T-helper 2 cell treated with Interferon-gamma antibody and Interleukin-4, amounts not matched to agents 100 ng/mL and 5 ng/mL, for 36 hours (primary cell): ENCODE measurements at regions not wholly inside any gene's neighbourhood (a gene's known extent, or its start where the extent isn't known, plus 50 kb on each side); places are given as distances from the start of the nearest gene placed in this dataset.

Experiments
- intact Hi-C: fragments of 100-400 bp; cut with micrococcal nuclease; formaldehyde crosslinking; loops from one replicate; pipeline ENCODE4 v1.15.1; 2023

DNA sequence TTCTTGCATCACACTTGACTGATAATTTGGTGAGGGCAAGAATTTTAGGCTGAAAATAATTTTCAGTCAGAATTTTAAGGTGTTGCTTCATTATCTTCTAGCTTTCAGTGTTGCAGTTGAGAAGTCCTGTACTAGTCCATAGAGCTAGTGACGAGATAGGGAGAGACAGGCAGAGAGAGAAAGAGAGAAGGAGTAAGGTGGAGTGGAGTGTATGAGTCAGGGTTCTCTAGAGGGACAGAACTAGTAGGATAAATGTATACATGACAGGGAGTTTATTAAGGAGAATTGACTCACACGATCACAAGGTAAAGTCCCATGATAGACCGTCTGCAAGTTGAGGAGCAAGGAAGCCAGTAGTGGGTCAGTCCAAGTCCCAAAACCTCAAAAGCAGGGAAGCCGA lies 127.2 kb downstream of the UTP18 start:
- intact Hi-C loops, result no loop called here

DNA sequence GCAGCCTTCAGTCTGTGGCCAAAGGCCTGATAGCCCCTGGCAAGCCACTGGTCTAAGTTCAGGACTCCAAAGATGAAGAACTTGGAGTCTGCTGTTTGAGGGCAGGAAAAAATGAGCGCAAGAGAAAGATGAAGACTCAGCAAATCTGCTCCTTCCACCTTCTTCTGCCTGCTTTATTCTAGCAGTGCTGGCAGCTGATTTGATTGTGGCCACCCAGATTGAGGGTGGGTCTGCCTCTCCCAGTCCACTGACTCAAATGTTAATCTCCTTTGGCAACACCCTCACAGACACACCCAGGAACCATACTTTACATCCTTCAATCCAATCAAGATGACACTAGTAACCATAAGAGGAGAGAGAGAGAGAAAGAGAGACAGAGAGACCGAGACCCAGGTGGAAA lies 127.6 kb downstream of the UTP18 start:
- intact Hi-C loops, result no loop called here

DNA sequence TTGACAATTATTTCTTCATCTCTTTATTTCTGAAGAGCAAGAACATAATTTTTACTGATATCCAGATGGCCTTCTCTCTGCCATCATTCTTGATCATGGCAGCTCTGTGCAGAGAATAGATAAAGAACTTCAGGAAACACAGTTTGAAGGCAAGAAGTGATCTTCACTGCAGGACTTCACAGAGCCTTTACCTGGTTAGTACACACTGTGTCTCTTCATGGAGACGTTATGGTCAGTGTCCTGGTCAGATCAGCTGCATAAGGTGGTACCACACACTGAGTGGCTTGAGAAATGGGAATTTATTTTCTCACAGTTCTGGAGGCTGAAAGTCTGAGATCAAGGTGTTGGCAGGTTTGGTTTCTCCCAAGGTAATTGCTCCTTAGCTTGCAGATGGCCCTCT lies 129.5 kb downstream of the UTP18 start:
- intact Hi-C loops, result no loop called here

DNA sequence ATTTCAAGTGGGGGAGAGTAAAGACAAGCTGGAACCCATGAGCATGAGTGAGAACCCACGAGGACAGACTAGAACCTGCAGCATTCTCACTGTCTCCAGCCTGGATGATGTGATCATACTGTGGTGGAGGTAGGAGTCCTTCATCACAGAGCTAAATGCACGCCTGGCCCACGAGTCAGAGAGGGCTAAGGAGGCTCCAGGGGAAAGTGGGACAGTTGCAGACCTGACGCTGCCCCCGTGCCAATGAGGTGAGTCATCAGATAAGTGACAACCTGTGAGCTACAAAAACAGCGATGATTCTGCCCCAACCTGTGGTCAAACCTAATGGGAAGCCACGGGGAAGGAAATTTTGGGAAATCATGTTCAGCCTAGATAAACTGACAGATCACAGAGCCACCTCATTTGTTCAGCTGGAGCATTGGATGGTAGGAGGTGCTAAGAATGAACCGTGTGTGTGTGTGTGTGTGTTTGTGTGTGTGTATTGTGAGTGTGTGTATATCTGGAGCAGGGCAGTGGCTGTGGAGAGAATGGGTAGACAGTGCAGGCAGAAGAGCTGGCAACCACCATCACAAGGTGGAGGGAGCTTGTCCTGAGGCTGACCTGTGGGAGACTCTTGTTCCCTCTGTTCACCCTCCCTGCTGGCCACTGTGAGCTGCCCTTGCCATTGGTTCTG lies 131.8 kb downstream of the UTP18 start:
- intact Hi-C loops, result no loop called here

DNA sequence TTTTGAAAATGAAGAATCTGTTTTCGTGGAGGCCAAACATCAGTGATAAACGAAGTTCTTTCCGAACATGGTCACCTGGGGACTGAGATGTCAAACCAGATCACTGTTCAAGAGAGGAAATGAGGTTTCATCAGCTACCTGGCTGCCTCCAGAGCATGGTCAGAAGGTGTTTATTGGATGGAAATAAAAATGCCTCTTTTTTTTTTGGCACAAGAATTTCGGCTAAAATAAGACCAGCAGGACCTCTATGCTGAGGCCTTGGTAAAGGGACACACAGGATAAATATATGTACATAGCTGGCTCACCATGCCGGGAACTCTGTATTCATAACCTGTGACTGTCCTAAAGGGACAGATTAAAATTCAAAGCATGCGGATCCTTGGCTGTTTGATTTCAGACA lies 135.3 kb downstream of the UTP18 start:
- intact Hi-C loops, result no loop called here

DNA sequence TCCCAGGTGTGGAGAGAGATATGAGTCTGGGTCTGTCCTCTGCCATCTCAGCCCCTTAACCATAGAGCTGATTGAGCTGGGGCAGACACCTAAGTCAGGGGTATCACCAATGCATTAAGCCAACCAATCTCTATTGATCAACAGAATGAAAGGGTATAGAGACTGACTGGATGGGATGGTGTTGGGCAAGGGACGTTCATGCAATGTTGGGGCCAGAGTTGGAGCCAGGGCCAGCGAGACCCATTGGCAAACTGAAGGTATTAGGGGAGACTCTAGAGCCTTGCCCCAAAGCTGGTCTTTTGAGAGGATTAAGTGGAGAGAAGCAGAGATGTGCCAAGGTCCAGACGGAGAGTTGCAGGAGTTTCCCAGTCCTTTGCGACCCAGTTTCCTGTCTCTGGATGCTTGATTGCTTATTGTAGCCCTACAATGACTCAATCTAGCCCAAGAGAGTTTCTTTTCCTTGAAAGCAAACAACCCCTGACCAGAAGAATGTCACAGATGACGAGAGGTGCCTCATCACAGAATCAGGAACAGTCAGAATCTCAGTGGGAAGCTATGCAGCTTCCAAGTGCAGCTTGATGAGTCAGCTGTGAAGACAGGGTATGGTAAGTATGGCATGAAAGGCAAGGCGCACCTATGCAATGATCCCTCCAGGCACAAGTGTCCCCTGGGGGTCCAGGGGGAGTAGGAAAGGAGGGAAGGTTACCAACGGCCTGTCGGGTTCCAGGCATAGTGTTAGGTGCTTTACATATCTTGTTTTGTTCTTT lies 137.2 kb downstream of the UTP18 start:
- intact Hi-C loops, result loop anchor here (2.0 kb wide), 1 partner anchor 31 kb away; no protein-coding TSS in a partner anchor

DNA sequence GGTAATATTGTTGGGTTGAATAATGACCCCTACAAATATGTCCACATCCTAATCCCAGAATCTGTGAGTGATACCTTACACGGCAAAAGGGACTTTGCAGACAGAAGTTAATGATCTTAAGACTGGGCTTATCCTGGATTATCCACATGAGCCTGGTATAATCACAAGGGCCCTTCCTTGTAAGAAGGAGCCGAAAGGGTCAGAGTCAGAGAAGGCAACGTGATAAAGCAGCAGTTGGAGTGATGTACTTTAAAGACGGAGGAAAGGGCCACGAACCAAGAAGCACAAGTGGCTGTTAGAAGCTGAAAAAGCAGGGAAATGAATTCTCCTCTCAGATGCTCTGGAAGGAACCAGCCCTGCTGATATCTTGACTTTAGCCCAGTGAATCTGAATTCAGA lies 137.8 kb downstream of the UTP18 start:
- intact Hi-C loops, result loop anchor here (2.0 kb wide), 1 partner anchor 31 kb away; no protein-coding TSS in a partner anchor

DNA sequence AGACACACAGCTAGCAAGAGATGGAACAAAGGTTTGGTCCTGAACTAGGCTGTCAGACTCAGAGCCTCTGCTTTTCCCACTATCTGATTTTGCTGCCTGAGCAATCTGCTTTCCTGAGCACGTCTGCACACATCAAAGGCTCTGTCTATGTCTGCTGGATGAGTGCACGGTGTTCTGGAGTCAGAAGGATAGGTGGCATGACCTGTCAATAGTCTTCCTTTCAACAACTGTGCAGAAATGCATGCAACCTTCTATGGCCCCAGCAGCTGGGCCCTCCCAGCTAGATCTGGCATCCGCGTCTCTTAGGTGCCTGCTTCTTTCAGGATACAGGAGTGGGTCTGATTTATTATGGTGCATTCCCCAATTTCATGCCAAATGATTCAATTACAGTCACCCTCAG lies 138.3 kb downstream of the UTP18 start:
- intact Hi-C loops, result loop anchor here (2.0 kb wide), 1 partner anchor 30 kb away; no protein-coding TSS in a partner anchor

DNA sequence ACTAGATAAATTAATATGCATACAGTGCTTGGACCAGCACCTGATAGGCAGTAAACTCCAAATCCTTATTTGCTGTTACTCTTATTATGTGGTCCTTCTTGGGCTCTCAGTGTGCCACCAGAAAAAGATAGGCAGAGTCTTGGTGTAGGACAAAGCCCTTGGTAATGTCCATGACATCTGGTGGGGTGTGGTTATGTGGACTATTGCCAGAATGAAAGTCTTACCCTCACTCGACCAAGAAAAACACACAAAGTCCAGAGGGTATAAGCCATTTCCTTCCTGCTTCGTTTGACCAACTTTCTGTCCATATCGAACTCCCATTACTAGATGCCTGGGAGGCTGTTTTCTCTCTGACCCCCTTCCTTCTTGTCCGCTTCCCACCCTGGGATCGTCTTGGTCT lies 140.9 kb downstream of the UTP18 start:
- intact Hi-C loops, result no loop called here

DNA sequence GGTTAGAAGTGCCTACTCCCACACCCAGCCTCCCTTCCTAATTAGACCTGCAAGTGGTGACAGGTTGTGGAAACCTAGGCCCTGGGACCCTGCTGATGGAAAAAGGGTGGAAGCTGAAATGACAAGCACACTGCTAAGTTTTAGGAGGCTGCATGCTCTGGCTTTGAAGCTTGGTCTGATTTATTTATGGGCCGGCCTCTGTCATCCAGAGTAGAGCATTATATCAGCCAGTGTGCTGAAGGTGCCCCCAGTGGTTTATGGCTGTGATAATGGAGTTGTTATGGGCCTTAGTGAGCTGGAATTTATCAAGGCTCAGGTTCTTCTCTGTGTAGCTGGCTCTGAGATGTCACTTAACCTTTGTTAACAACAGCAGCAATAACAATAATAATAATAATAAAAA lies 142.6 kb downstream of the UTP18 start:
- intact Hi-C loops, result no loop called here

DNA sequence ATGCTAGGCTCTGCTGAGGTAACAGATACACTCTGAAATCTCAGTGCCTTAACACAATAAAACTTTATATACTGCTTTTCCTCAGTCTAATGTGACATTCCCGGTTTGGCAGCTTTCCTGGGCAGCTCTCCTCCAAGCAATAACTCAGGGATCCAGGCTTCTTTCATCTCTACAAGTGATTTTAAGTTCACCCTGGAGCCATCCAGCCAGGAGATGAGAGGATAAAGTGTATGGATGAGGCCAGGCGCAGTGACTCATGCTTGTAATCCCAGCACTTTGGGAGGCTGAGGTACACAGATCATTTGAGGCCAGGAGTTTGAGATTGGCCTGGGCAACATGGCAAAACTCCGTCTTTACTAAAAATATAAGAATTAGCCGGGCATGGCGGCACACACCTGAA lies 147.2 kb downstream of the UTP18 start:
- intact Hi-C loops, result no loop called here

DNA sequence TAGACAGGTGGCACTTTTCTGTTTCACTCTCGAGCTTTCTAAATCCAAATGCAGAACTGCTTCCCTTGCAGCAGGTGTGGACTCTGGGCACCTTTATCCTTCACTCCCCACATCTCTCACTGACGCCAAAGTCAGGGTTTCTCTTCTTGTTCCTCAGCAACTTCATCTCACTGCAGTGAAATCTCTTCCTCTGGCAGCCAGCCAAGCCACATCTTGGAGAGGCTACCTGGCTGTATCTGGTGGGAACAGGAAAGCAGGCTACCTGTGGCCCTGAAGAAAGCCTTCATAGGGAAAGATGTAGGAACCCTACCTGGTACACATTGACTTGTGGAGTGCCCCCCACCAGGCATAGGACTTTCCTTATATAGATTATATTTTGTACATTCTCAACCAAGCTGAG lies 159.1 kb downstream of the UTP18 start:
- intact Hi-C loops, result no loop called here

DNA sequence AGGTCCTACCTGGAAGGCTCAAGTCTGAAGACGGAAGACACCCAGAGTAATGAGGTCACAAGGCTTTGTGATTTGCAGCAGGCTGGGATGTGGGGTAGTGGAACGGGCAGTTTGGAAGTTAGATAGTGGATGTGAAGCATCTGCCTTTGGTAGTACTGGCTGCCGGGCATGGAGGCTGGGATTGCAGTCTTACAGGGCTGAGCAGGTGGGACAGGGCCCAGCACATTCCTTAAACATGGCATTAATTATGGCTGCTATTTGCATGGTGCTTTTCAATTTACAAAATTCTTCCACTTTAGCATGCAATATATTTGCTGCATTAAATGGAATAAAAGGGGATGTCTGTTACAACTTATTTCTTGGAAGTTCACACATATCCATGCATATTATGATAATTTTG lies 161.2 kb downstream of the UTP18 start:
- intact Hi-C loops, result no loop called here

DNA sequence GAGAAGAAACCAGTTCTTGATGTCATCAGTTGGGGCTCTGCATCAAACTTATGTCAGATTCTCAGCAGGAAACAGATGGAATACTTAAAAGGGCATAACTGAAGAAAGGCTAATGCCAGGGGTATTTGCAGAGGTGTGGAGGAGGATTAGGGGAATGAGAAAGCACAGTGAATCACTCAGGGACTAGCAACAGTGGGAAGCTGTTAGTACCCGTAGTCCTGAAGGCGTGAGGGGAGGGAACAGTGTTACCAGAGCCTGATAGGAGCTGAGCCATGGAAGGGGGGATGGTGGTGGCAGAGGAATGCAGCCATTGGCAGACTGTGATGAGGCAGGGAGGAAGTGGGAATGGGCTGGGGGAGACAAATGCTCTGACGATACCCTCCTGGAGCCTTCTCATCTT lies 162.3 kb downstream of the UTP18 start:
- intact Hi-C loops, result no loop called here

DNA sequence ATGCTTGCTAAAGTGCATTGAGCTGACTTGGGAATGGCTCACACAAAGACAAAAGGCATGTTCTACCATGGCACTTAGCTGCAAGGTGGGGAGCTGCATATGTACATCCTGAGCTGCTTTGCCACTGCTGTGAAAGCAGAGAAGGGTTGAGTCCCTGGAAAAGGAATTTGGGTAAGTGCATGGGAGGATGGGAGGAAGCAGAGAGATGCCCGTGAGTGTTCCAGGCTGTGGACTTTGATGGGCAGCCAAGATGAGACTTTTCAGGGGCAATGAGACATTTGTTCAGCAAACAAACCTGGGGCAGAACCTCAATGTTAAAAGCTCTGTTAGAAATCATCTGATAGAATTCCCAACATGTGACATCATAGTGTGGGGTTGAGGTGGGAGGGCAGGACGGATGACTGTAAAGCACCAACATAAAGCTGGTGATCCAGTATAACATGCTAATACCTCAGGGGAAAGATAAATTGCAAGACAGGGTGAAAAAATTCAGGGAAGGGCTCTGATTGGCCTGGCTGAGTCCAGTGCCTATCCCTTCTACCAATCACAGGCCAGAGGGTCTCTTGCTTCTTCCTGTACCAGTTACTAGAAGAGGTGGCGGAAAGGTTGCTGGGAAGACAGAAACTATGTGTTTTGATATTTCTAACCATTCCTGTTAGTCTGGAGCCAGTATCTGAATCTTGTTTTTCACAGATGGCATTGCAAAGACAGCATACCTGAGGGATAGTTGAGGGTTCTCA lies 163.2 kb downstream of the UTP18 start:
- intact Hi-C loops, result no loop called here

DNA sequence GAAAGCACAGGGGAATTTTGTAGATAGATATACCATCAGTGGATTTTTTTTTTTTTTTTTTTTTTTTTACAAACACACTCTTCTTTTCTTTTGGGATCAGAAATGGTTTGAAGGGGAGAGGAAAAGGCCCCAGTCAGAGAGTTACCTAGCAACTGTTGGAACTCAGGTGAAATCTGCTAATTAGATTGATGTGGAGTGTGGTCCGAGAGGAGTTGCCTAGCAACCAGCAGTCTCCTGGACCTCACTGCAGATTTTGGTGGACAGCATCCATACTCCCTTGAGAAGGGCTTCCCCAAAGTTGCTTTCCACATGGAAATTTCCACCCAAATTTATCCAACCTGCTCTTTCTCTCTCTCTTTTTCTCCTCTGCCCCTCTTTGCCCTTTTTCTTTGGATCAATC lies 165.4 kb downstream of the UTP18 start:
- intact Hi-C loops, result loop anchor here (5.0 kb wide), 1 partner anchor 163 kb away; the partner anchor contains the start of genes MBTD1 and UTP18

DNA sequence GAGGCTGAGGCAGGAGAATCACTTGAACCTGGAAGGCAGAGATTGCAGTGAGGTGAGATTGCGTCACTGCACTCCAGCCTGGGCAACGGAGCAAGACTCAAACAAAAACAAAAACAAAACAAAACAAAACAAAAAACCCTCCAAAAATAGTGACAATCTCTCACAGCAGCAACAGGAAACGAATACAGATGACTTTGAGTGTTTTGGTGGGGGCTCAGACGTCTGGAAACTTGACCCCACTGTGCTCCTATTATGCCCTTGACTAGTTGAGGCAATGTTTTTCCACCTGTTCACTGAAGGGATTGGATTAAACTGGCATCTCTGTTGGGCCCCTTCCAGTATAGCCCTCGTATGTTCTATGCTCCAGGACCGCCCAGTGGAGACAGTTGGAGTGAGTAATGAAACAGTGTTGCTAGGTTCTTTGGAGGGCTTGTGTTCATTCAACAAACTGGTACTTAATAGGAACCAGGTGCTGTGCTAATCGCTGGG lies 167.0 kb downstream of the UTP18 start:
- intact Hi-C loops, result loop anchor here (5.0 kb wide), 1 partner anchor 165 kb away; the partner anchor contains the start of genes MBTD1 and UTP18

DNA sequence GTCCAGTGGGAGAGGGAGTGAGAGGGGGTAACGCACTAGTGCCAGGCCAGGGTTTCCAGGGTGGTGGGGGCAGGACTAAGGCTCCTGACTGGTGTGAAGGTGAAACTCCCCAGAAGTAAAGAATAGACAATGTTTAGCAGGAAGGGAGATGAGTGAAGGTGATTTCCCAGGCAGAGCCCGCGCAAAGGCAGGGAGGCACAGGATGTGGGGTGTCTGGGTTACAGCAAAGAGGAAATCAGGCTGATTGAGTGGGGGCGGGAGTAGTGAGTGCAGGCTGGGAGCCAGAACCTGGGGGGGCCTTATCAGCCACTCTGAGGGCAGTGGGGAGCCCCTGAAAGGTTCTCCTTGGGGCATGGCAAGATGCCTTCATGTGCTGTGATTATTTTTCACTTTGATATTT lies 167.5 kb downstream of the UTP18 start:
- intact Hi-C loops, result loop anchor here (2.0 to 5.0 kb wide), 2 partner anchors 29 to 166 kb away; partner anchors contain the start of genes MBTD1 and UTP18

DNA sequence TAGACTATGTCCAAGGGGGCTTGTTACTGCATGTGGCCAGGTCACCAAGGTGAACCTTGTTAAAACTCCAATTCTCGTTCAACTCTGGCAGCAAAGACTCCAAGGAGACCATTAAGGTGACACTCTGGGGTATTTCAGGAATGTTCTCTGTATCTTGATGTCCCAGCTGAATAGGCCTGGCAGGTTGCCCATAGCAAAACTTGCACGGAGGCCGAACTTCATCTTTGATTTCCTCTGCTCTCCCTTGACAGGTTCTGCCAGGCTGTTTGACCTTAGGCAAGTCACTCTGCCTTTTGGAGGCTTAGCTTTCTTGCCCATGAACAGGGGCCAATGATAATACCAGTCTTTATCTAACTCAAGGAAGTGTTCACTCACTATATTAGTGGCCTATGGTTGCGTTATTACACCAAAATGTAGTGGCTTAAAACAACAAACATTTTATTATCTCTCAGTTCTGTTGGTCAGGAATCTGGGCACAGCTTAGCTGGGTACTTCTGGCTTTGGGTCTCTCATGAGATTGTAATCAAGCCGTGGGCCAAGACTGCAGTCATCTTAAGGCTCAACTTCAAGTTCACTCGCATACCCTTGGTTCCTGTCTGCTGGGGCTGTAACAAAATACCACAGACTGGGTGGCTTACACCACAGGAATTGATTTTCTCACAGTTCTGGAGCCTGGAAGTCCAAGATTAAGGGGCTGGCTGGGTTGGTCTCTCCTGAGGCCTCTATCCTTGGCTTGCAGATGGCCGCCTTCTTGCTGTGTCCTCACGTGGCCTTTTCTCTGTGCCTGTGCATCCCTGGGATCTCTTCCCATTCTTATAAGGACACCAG lies 168.5 kb downstream of the UTP18 start:
- intact Hi-C loops, result loop anchor here (2.0 to 5.0 kb wide), 2 partner anchors 30 to 167 kb away; partner anchors contain the start of genes MBTD1 and UTP18

DNA sequence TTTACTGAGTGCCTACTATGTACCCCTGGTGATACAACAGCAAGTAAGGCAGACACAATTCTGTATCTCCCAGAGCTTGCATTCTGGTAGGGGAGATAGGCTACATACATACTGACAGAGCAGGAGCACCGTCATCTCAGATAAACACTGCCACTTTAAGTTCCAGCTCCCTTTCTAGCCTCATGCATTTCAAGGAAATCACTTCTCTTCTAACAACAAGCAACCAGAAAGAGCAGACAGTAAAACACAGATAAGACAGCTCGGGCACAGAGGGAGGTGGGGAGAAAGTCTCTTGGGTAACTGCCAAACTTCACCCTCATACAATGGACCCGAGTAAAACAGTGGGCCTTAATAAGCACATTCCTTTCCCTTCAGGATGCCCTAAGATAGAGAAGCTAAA lies 169.6 kb downstream of the UTP18 start:
- intact Hi-C loops, result loop anchor here (2.0 to 5.0 kb wide), 2 partner anchors 31 to 168 kb away; partner anchors contain the start of genes MBTD1 and UTP18

DNA sequence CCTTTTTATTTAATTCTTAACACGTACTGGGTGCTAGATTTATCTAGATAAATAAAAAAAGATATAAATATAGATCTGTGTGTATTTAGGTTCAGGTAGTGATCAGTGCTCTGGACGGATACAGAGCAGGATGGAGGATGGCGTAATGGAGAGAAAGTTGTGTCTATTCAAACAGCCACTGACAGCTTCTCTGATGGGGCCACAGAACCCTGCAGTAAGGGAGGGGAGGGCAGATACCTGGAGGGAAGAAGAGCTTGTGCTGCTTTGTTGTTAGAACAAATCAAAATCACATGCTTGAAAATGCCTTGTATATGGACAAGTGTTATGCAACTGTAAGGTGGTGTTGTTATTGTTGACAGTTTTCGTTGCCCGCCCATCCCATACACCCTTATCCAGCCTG lies 170.2 kb downstream of the UTP18 start:
- intact Hi-C loops, result no loop called here
